Liver (tissue), 8 donors: ENCODE measurements at regions not wholly inside any gene's neighbourhood (a gene's known extent, or its start where the extent isn't known, plus 50 kb on each side); places are given as distances from the start of the nearest gene placed in this dataset.

ENCODE experiments used
- DNase-seq: peaks from one replicate; pipeline ENCODE4 v3.0.0-alpha.2; 2017; ENCODE audit warnings: low spot score
- H3K27ac ChIP-seq, 2 donors: one replicate each; pipeline ENCODE4 v1.7.0; 2013; ENCODE audit warnings: inconsistent platforms in 2 of 2, low read length in 2 of 2, control low read depth in 1 of 2, low read depth in 1 of 2, mild to moderate bottlenecking in 1 of 2
- H3K27me3 ChIP-seq, 4 donors: one replicate each; pipeline versions ENCODE4 v1.6.1 to v1.7.0; 2013; ENCODE audit warnings: low read length in 3 of 4, inconsistent platforms in 1 of 4, mild to moderate bottlenecking in 1 of 4, moderate library complexity in 1 of 4; ENCODE audit not compliant: control insufficient read depth in 4 of 4, insufficient read depth in 4 of 4
- H3K36me3 ChIP-seq, 4 donors: one replicate each; pipeline versions ENCODE4 v1.6.1 to v1.7.0; 2013; ENCODE audit warnings: low read length in 3 of 4, mild to moderate bottlenecking in 3 of 4, low read depth in 1 of 4, moderate library complexity in 1 of 4; ENCODE audit not compliant: control insufficient read depth in 4 of 4, insufficient read depth in 3 of 4
- H3K4me1 ChIP-seq, 4 donors: one replicate each; pipeline versions ENCODE4 v1.6.1 to v1.7.0; 2013; ENCODE audit warnings: low read length in 3 of 4, mild to moderate bottlenecking in 3 of 4, moderate library complexity in 1 of 4; ENCODE audit not compliant: control insufficient read depth in 4 of 4, insufficient read depth in 4 of 4
- H3K4me3 ChIP-seq, 3 donors: one replicate each; pipeline versions ENCODE4 v1.6.1 to v1.7.0; 2013; ENCODE audit warnings: low read length in 3 of 3, control low read depth in 1 of 3, low read depth in 1 of 3, mild to moderate bottlenecking in 1 of 3
- H3K9ac ChIP-seq, 2 donors: one replicate each; pipeline ENCODE4 v1.7.0; 2013; ENCODE audit warnings: low read length in 2 of 2, mild to moderate bottlenecking in 2 of 2, moderate library complexity in 2 of 2, control low read depth in 1 of 2, low read depth in 1 of 2
- H3K9me3 ChIP-seq, 4 donors: one replicate each; pipeline versions ENCODE4 v1.6.1 to v1.7.0; 2013; ENCODE audit warnings: low read length in 3 of 4; ENCODE audit not compliant: control insufficient read depth in 4 of 4
- EGR1 ChIP-seq, 2 donors: IDR thresholded peaks; 2 replicates each; pipeline ENCODE4 v1.6.1; 2016 to 2018; ENCODE audit warnings: antibody characterized with exemption in 2 of 2, low read depth in 2 of 2
- FOXA1 ChIP-seq: IDR thresholded peaks from 2 replicates; pipeline ENCODE4 v1.6.1; 2016; ENCODE audit warnings: antibody characterized with exemption
- FOXA2 ChIP-seq: IDR thresholded peaks from 2 replicates; pipeline ENCODE4 v1.6.1; 2016; ENCODE audit warnings: antibody characterized with exemption
- GABPA ChIP-seq, 2 donors: IDR thresholded peaks in 1 of 2; conservative IDR thresholded peaks in 1 of 2; 2 replicates each; pipeline ENCODE4 v1.6.1; 2016; ENCODE audit warnings: antibody characterized with exemption in 2 of 2, mild to moderate bottlenecking in 1 of 2, moderate library complexity in 1 of 2
- HNF4A ChIP-seq, 2 donors: conservative IDR thresholded peaks; 2 replicates each; pipeline ENCODE4 v1.6.1; 2016; ENCODE audit warnings: antibody characterized with exemption in 2 of 2, mild to moderate bottlenecking in 2 of 2
- HNF4G ChIP-seq: IDR thresholded peaks from 2 replicates; pipeline ENCODE4 v1.6.1; 2016; ENCODE audit warnings: antibody characterized with exemption
- JUND ChIP-seq, 2 donors: IDR thresholded peaks; 2 replicates each; pipeline ENCODE4 v1.6.1; 2016; ENCODE audit warnings: antibody characterized with exemption in 2 of 2
- NR2F2 ChIP-seq: IDR thresholded peaks from 2 replicates; pipeline ENCODE4 v1.6.1; 2016; ENCODE audit warnings: antibody characterized with exemption
- RAD21 ChIP-seq, 2 donors: IDR thresholded peaks; 2 replicates each; pipeline ENCODE4 v1.6.1; 2016; ENCODE audit warnings: antibody characterized with exemption in 2 of 2, mild to moderate bottlenecking in 2 of 2
- RXRA ChIP-seq, 2 donors: IDR thresholded peaks; 2 replicates each; pipeline ENCODE4 v1.6.1; 2017 to 2018; ENCODE audit warnings: antibody characterized with exemption in 2 of 2, mild to moderate bottlenecking in 1 of 2
- SP1 ChIP-seq: IDR thresholded peaks from 2 replicates; pipeline ENCODE4 v1.6.1; 2018; ENCODE audit warnings: antibody characterized with exemption, mild to moderate bottlenecking
- TAF1 ChIP-seq: conservative IDR thresholded peaks from 2 replicates; pipeline ENCODE4 v1.6.1; 2016; ENCODE audit warnings: antibody characterized with exemption, mild to moderate bottlenecking
- YY1 ChIP-seq: IDR thresholded peaks from 2 replicates; pipeline ENCODE4 v1.6.1; 2016; ENCODE audit warnings: antibody characterized with exemption, mild to moderate bottlenecking
- WGBS: extraction: QIAGEN DNeasy Blood & Tissue Kit; methylation state at CpG from one replicate; pipeline ENCODE4 v1.1.7; 2013; 5-methylcytosine and 5-hydroxymethylcytosine counted together
- TF ChIP-seq, protein P1 (sequence below): IDR thresholded peaks from 2 replicates; pipeline ENCODE4 v1.6.1; 2016; ENCODE audit warnings: antibody characterized with exemption
- TF ChIP-seq, protein P2 (sequence below): IDR thresholded peaks from 2 replicates; pipeline ENCODE4 v1.6.1; 2016; ENCODE audit warnings: antibody characterized with exemption
- TF ChIP-seq, protein P3 (sequence below): IDR thresholded peaks from 2 replicates; pipeline ENCODE4 v1.6.1; 2016; ENCODE audit warnings: antibody characterized with exemption
- TF ChIP-seq, protein P4 (sequence below): fragments of 150-350 bp; IDR thresholded peaks from 2 replicates; pipeline ENCODE4 v1.5.1; 2017; ENCODE audit warnings: improper control_type of control experiment, low read depth, low read length; ENCODE audit not compliant: missing input control
- TF ChIP-seq, protein P5 (sequence below): IDR thresholded peaks from 2 replicates; pipeline ENCODE4 v1.6.1; 2016; ENCODE audit warnings: antibody characterized with exemption, mild to moderate bottlenecking
- donor health status: healthy.
- donor health status: healthy.
- donor health status: healthy.
- donor health status: healthy.
- donor health status: healthy.

- no peaks in the 10 kb centered on the region for H3K36me3 ChIP-seq
- H3K4me1 ChIP-seq: no peaks in the 10 kb centered on the region
- WGBS: 74% methylated on average over 3 of the region's 3 CpGs
- TF ChIP-seq, protein P1, sequence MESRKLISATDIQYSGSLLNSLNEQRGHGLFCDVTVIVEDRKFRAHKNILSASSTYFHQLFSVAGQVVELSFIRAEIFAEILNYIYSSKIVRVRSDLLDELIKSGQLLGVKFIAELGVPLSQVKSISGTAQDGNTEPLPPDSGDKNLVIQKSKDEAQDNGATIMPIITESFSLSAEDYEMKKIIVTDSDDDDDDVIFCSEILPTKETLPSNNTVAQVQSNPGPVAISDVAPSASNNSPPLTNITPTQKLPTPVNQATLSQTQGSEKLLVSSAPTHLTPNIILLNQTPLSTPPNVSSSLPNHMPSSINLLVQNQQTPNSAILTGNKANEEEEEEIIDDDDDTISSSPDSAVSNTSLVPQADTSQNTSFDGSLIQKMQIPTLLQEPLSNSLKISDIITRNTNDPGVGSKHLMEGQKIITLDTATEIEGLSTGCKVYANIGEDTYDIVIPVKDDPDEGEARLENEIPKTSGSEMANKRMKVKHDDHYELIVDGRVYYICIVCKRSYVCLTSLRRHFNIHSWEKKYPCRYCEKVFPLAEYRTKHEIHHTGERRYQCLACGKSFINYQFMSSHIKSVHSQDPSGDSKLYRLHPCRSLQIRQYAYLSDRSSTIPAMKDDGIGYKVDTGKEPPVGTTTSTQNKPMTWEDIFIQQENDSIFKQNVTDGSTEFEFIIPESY: no peak
- TF ChIP-seq HNF4A (conservative IDR thresholded peaks at IDR 0.05) (no peak), TAF1 (no peak), SP1 (no peak), NR2F2 (no peak), FOXA2 (no peak), JUND (IDR thresholded peaks at IDR 0.05) (no peak), RAD21 (IDR thresholded peaks at IDR 0.05) (no peak)
- TF ChIP-seq, protein P2, sequence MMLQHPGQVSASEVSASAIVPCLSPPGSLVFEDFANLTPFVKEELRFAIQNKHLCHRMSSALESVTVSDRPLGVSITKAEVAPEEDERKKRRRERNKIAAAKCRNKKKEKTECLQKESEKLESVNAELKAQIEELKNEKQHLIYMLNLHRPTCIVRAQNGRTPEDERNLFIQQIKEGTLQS: no peak
- TF ChIP-seq, protein P3, sequence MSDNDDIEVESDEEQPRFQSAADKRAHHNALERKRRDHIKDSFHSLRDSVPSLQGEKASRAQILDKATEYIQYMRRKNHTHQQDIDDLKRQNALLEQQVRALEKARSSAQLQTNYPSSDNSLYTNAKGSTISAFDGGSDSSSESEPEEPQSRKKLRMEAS: no peak
- no peak overlapping the region for H3K4me3 ChIP-seq
- H3K9ac ChIP-seq: no peak overlapping the region
- H3K27me3 ChIP-seq: no peaks in the 10 kb centered on the region
- H3K9me3 ChIP-seq: peaks cover 0 to 3% (median 0%) of the 10 kb centered on the region in 4 donors
- no peak overlapping the region for H3K27ac ChIP-seq
- DNase-seq: no peak
Observed at GRCh38 chr13:105684216-105684615, 851.2 kb downstream of the EFNB2 start.

DNA sequence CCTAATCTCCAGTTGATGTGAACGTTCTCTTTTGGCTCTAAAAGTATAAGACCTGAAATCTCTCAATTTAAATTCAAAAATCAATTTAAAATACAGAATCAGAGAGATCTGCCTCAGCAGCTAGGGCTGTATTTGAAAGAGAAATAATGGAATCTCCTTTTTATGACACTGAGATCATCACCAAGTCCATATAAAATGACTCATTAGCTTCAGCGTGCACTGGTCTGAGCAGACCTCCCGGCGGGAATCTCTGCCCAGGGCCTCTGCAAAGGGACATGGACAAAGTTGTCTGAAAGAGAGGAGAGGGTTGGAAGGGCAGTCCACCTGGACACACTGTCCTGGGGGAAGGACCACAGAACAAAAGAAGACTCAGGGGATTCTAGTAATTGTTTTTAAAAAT lies 855.6 kb downstream of the EFNB2 start:
- H3K9ac ChIP-seq: no peak overlapping the region
- no peak overlapping the region for H3K27ac ChIP-seq
- H3K36me3 ChIP-seq: no peaks in the 10 kb centered on the region
- DNase-seq: no peak
- no peaks in the 10 kb centered on the region for H3K9me3 ChIP-seq
- no peaks in the 10 kb centered on the region for H3K27me3 ChIP-seq
- TF ChIP-seq HNF4G (no peak), TAF1 (no peak), RXRA (IDR thresholded peaks at IDR 0.05) (no peak), JUND (IDR thresholded peaks at IDR 0.05) (no peak), RAD21 (IDR thresholded peaks at IDR 0.05) (no peak), EGR1 (IDR thresholded peaks at IDR 0.05; ENCODE audit: low read depth in 2 of 2) (no peak), GABPA (IDR thresholded peaks at IDR 0.05 in 1 of 2, conservative IDR thresholded peaks at IDR 0.05 in 1 of 2) (no peak), HNF4A (conservative IDR thresholded peaks at IDR 0.05) (no peak), FOXA2 (no peak), SP1 (no peak), NR2F2 (no peak), FOXA1 (no peak), YY1 (no peak)
- TF ChIP-seq, protein P1: no peak
- TF ChIP-seq, protein P4, sequence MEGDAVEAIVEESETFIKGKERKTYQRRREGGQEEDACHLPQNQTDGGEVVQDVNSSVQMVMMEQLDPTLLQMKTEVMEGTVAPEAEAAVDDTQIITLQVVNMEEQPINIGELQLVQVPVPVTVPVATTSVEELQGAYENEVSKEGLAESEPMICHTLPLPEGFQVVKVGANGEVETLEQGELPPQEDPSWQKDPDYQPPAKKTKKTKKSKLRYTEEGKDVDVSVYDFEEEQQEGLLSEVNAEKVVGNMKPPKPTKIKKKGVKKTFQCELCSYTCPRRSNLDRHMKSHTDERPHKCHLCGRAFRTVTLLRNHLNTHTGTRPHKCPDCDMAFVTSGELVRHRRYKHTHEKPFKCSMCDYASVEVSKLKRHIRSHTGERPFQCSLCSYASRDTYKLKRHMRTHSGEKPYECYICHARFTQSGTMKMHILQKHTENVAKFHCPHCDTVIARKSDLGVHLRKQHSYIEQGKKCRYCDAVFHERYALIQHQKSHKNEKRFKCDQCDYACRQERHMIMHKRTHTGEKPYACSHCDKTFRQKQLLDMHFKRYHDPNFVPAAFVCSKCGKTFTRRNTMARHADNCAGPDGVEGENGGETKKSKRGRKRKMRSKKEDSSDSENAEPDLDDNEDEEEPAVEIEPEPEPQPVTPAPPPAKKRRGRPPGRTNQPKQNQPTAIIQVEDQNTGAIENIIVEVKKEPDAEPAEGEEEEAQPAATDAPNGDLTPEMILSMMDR: no peak
- TF ChIP-seq, protein P3: no peak
- TF ChIP-seq, protein P2: no peak
- TF ChIP-seq, protein P5, sequence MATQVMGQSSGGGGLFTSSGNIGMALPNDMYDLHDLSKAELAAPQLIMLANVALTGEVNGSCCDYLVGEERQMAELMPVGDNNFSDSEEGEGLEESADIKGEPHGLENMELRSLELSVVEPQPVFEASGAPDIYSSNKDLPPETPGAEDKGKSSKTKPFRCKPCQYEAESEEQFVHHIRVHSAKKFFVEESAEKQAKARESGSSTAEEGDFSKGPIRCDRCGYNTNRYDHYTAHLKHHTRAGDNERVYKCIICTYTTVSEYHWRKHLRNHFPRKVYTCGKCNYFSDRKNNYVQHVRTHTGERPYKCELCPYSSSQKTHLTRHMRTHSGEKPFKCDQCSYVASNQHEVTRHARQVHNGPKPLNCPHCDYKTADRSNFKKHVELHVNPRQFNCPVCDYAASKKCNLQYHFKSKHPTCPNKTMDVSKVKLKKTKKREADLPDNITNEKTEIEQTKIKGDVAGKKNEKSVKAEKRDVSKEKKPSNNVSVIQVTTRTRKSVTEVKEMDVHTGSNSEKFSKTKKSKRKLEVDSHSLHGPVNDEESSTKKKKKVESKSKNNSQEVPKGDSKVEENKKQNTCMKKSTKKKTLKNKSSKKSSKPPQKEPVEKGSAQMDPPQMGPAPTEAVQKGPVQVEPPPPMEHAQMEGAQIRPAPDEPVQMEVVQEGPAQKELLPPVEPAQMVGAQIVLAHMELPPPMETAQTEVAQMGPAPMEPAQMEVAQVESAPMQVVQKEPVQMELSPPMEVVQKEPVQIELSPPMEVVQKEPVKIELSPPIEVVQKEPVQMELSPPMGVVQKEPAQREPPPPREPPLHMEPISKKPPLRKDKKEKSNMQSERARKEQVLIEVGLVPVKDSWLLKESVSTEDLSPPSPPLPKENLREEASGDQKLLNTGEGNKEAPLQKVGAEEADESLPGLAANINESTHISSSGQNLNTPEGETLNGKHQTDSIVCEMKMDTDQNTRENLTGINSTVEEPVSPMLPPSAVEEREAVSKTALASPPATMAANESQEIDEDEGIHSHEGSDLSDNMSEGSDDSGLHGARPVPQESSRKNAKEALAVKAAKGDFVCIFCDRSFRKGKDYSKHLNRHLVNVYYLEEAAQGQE: no peak
- H3K4me3 ChIP-seq: no peak overlapping the region
- WGBS: 88% methylated on average over 4 of the region's 4 CpGs
- H3K4me1 ChIP-seq: no peaks in the 10 kb centered on the region
